ENCODE measurements at regions not wholly inside any gene's neighbourhood (a gene's known extent, or its start where the extent isn't known, plus 50 kb on each side); places are given as distances from the start of the nearest gene placed in this dataset.
"Not testable (repeated sequence)": the region's sequence is repeated elsewhere in the genome, so short reads cannot be mapped to it uniquely, and the experiment has no call there.

DNA sequence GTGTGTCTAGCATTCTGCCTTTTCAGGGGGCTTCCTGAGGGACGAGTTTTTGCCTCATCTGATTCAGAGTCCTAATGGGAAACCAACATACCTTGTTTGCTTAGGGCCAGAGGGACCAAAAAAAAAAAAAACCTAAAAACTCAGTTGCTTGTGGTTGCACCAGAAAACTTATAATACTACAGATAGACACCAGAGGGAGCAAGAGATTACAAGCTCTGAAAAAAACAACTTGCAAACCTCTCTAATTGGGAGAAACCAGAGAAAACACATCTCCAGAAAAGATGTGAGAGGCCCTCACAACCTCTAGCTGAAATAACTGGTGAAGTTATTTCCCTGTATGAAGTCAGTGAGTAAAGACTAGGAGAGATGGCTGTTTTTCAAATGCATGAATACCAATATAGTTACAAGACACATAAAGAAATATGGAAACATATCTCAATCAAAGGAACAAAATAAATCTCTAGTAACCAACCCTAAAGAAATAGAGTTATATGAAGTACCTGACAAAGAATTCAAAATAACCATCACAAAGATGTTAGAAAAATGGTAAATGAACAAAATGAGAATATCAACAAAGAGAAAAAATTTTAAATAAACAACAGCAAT, 233.7 kb upstream of the NFIA start:
- peak; percentile 32 for DNase-seq

DNA sequence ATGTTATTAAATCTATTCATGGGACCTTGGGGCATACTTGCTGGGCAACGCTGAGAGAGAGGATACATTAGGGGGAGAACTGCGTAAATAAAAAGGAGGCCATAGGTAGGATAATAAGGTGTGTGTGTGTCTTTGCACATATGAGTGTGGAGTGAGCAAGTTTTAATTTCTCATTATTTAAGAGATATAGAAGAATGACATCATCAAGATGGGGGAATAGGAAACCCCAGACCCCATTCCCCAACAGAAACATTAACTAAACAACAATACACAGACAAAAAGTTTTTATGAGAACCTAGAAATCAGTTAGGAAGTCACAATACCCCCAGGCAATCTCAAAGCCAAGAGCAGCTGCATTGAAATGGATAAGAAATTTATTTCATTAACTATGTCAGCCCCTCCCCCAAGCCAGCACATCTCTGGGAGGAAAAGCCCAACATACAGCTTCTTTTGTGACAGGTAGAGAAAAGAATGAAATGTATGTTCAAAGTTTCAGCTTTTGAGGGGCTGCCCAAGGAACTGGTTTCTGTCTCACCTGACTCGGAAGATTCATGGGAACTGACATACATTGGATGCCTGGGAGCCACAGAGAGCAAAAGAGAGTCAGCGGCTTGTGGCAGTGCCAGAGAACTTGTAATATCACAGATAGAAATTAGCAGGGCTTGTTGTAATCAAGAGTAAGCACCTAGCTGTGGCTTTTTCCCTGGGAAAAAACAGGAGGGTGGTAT, 234.3 kb upstream of the NFIA start:
- DNase-seq: no peak

DNA sequence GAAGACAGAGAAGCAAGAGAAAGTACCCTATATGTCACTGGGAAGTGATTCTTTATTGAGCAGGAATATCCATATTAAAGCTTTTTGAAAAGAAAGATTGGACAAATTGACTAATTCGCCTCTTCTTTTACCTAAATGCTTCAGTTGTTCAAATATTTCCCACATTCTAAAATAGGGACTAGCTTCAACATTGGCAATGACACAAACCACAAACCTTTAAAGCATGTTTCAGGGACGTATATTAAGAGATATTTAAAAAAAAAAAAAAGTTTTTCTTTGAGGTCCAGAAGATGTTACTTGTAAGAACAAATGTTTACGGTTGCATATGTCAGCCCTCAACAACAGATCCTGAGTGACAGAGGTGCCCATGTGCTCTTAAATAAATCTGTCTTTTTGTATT, 235.0 kb upstream of the NFIA start:
- no peak for DNase-seq

DNA sequence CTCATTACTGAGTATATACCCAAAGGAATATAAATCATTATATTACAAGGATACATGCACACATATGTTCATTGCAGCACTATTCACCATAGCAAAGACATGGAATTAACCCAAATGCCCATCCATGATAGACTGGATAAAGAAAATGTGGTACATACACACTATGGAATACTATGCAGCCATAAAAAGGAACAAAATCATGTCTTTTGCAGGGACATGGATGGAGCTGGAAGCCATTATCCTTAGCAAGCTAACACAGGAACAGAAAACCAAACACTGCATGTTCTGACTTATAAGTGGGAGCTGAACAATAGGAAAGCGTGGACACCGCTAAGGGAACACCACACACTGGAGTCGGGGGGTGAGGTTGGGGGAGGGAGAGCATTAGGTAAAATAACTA, 236.7 kb upstream of the NFIA start:
- DNase-seq: not testable (repeated sequence)

DNA sequence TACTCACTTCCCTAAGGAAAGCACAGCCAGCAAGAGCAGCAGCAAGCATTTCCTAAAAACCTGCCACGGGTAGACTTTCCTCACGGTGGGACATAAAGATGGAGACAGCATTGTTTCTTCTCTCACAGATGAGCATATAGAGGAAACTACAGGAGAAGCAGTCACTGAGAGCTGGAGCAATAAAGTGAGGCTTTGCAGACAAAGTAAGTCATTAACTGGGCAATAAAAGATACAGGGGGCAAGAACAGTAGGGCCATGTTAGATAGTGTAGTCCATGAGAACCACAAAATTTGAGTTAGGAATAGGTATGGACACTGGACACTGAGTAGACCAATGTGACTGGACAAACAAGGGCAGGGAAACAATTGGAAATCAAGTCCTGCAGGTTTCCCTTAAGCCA, 240.1 kb upstream of the NFIA start:
- DNase-seq: no peak

DNA sequence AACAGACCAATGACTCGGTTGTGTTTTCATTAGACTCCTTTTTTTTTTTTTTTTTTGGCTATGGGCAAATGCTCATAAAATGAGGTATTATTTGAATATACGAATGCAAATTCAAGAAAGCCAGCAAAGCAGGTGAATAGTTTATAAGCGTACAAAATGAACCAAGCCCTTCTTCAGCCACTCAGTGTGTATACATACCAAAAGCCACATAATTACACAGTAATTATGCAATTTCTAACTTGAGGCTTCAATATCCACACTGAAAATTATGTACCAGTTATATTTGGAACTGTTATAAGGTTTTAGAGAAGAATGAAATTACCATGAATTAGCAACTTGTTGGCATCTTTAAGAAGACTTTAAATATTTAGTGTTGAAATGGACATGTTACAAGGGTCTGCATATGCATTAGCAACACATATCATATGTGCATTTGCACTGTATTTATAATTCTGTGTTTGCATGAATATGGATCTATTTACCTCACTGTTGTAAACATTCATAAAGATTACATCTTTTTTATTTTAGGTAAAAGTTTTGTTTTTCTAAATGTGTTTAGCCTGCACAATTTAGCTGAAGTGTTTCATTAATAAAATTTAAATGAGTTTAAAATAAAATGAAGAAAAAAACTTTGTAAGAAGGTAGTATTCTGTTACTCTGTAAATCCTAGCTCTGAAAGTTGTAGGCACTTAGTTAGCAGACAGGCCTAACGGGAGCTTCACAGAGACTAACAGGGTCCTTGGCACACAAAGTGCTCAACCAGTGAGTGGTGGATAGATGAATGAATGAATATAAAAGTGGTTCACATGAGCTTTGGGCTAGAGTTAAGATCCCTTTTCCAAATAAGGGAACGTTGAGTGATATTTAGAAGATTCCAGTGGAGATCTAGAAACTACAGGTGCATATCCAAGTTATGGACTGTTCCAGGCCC, 241.0 kb upstream of the NFIA start:
- DNase-seq: no peak

GRCh38 chr1:60840476-60840875, 241.9 kb upstream of the NFIA start:
- DNase-seq: not testable (repeated sequence)

DNA sequence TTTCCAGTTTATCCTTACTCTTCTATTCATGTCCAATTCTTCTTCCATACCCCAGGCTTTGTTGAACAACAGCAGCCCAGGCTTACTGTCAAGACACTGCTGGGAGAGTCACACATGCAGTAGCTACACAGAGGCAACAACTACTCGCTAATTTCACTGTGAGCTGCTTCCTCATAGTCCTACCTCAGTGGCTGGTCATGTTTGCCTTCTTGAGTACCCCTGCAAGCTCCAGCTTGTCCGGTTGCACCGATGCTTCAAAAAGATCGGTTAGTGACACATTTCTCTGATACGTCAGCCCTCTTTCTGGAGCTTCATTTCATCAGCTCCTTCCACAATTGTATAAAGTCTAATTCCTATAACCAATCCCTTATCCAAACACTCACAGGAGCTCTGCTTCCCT, 246.7 kb upstream of the NFIA start:
- peak in 1 of 2 experiments; percentile 52 for DNase-seq

DNA sequence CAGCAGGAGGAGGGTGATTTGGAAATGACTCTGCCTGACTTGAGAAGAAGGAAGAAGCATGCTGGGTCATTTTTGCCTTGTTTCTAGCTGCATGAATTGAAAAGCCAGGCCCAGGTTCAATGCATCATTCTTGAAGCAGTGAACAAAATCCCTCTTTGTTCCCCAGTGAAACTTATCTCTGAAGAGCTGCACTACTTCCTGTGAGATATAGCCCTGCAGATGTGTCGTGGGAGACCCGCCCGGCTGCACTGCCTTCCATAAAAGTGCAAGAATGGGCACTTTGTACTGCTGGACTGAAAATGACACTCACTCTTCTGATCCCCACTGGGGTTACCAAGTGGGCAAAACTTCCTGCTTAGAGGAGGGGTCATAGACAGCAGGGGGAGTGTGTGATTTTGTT, 249.2 kb upstream of the NFIA start:
- DNase-seq: no peak

DNA sequence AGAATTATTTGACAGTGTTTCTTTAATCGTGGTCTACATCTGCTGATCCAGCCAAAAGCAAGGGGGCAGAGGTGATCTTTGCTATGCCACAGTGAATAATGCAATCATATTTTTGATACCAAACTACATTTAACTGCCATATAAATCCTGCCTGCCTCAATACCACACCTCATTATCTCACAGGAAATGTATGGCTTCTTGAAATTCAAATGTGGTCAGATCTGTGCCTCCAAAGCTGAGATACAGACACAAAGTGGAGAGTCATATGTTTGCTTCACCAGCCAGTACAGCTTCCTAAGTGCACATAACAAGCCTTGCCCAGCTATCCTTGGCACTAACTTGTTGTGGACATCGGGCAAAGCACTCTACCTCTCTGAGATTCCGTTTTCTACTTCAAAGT, 250.0 kb upstream of the NFIA start:
- DNase-seq: no peak

GRCh38 chr1:60831780-60832179, 250.6 kb upstream of the NFIA start:
- no peak for DNase-seq

- DNase-seq: no peak
Observed at GRCh38 chr1:60828944-60829343, 253.4 kb upstream of the NFIA start.

DNA sequence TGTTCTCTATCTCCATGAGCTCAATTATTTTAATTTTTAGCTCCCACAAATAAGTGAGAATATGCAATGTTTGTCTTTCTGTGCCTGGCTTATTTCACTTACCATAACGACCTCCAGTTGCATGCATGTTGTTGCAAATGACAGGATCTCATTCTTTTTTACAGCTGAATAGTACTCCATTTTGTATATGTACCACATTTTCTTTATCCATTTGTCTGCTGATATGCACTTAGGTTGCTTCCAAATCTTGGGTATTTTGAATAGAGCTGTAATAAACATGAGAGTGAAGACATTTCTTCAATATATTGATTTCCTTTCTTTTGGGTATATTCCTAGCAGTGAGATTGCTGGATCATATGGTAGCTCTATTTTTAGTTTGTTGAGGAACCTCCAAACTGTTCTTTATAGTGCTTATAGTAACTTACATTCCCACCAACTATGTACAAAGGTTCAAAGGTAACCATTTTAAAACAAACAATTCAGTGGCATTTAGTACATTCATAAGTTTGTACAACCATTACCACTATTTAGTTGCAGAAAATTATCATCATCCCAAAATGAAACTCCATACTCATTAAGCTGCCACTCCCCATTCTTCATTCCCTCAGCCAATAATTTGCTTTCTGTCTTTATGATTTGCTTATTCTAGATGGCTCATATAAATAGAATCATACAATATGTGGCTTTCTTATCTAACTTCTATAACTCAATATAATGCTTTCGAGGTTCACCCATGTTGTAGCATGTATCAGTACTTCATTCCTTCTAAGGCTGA, 255.9 kb upstream of the NFIA start:
- DNase-seq: no peak

GRCh38 chr1:60825593-60825992, 256.8 kb upstream of the NFIA start:
- DNase-seq: no peak

DNA sequence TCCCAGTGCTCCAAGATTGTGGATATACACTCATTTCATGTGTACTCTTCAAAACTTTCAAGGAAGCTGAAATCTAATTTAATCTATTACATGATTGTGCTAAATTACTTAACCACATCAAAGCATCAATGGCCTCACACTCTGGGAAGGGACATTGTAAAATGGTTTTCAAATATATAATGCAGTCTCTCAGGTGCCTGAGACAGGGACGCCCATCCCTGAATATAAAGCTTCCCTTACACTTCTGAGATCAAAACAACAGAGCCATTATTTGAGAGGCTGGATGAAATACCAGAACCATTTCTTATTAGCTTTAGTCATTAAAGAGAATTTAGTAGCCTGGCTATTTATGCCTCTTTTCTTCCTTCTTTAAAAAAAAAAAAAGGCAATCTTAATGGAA, 259.2 kb upstream of the NFIA start:
- DNase-seq: no peak

- no peak for DNase-seq
Observed at GRCh38 chr1:60822252-60822651, 260.1 kb upstream of the NFIA start.

DNA sequence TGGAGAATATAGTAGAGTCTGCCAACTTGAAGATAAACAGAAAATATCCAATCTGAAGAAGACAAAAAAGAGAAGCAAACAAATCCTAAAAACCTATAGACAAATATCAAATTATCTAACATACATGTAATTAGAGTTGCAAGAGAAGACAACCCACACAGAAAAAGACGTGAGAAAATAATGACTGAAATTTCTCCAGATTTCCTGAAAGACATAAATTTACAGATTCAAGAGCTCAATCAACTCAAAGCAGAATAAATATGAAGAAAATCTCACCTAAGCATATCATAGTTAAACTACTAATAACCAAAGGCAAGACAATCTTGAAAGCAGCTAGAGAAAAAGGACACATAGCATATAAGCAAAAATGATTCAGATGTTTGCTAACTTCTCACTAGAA, 261.2 kb upstream of the NFIA start:
- DNase-seq: no peak

- no peak for DNase-seq
Observed at GRCh38 chr1:60818969-60819701, 263.2 kb upstream of the NFIA start.

- no peak for DNase-seq
Observed at GRCh38 chr1:60813071-60813470, 269.3 kb upstream of the NFIA start.

GRCh38 chr1:60809204-60809980, 273.0 kb upstream of the NFIA start:
- no peak for DNase-seq

GRCh38 chr1:60808676-60809075, 273.7 kb upstream of the NFIA start:
- DNase-seq: no peak

- no peak for DNase-seq
Observed at GRCh38 chr1:60802884-60803283, 279.5 kb upstream of the NFIA start.
